ENCODE measurements at regions not wholly inside any gene's neighbourhood (a gene's known extent, or its start where the extent isn't known, plus 50 kb on each side); places are given as distances from the start of the nearest gene placed in this dataset.
"Not testable (repeated sequence)": the region's sequence is repeated elsewhere in the genome, so short reads cannot be mapped to it uniquely, and the experiment has no call there.

DNA sequence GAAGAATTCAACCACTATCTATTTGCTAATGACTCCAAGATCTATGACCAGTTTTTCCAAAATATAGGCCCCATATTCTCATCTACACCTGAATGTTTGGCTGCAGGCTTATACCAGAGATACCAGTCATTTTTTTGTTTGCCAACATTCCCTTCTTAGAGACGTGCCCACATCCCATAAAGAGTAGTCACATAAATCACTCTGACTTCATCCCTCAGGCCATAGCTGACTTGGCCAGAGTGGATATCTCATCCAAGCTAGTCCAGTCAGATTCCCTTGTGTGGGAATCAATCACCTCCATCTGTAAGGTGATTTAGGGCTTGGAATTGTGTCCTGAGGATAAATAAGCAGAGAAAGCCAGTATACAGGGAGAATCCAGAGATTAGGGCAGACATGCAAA is 124.3 kb upstream of the SLC24A2 start:
- in situ Hi-C loops (cut with MboI; ENCODE audit: low sequenced_read_pairs) = no loop called here

DNA sequence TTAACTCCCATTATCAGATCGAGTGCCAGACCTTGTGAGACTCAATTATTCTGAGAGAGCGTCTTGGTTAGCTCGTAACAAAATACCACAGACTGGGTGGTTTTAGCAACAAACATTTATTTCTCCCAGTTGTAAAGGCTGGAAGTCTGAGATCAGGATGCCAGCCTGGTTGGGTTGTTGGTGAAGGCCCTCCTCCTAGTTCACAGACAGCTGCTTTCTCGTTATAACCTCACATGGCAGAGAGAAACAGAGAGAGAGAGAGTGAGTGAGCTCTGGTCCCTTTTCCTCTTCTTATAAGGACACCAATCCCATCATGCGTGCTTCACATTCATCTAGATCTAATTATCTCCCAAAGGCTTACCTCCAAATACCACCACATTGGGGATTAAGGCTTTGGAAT is 114.2 kb upstream of the SLC24A2 start:
- in situ Hi-C loops (cut with MboI; ENCODE audit: low sequenced_read_pairs) = no loop called here

DNA sequence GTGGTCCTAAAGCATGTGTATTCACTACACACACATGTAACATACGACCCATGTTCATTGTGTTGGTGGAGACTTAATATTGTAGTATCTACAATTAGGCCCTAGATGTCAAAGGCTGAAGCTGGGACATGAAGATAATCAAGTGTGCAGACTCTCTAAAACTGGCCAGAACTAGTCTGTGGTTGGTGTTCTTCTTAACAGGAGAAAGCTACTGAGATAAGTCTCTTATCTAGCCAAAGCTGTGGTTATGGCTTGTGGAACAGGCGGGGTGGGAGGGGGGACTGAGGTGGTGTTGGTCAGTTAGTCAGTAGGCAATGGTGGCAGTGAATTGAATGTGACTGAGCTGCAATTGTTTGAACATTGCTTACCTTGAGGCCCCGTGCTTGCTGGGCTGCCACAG is 112.7 kb upstream of the SLC24A2 start:
- in situ Hi-C loops (cut with MboI; ENCODE audit: low sequenced_read_pairs) = no loop called here

DNA sequence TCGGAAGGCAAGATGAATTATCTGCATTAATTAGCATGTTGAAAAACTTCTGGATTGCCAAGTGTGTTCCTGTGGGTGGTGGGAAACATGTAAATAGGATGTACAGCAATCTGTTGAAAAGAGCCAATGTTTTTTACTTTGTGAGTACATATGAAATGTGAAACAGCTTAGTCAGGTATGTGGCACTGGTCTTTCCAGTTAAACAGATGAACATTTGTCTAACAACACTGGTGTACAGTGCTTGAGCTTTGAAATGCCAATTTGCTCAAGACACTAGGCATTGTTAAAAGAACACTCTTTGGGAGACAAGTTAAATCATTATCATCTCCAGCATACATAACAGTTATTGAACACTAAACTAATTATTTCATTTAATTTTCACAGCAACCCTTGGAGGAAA is 107.3 kb upstream of the SLC24A2 start:
- in situ Hi-C loops (cut with MboI; ENCODE audit: low sequenced_read_pairs) = no loop called here

DNA sequence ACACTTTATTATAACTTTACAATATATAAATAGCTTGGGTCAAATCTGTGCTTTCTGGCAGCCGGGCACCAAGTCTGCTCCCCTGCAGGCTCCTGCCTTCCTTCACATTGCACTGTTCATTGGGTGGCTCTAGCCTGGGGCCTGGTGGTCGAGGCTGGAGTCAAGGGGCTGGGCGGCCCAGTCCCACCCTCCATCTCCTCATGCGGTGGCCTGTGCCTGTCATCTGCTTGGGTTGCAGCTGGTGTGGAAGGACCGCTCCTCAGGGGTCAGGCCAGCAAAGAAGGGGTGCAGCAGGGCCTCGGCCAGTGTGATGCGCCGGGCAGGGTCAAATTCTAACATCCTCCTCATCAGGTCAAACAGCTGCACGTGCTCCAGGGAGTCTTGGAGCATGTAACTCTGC is 106.7 kb upstream of the SLC24A2 start:
- in situ Hi-C loops (cut with MboI; ENCODE audit: low sequenced_read_pairs) = not testable (repeated sequence)

DNA sequence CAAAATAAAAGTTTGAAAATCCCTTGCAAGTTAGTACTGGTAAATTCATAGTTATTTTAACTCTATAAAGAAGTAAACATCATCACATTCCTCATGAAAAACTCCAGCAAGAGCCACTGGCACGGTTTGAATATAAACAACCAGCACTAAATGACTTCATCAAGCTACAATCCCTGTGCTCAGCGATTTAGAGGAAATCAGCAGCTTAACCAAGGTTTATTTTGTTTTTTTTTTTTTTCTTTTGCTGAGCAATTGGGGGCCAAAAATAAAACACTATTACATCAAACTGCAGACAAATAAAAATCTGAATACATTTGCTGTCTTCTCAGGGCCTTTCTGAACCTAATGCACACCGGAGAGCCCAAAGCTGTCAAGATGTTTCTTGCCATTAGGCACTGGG is 106.2 kb upstream of the SLC24A2 start:
- in situ Hi-C loops (cut with MboI; ENCODE audit: low sequenced_read_pairs) = no loop called here

DNA sequence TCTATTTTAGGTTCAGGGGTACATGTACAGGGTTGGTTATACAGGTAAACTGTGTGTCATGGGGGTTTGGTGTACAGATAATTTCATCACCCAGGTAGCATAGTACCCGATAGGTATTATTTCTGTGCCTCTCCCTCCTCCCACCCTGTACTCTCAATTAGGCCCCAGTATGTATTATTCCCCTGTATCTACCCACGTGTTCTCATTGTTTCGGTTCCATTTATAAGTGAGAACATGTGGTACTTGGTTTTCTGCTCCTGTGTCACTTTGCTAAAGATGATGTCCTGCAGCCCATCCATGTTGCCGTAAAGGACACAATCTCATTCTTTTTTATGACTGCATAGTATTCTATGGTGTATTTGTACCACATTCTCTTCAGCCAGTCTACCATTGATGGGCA is 96.8 kb upstream of the SLC24A2 start:
- in situ Hi-C loops (cut with MboI; ENCODE audit: low sequenced_read_pairs) = no loop called here

DNA sequence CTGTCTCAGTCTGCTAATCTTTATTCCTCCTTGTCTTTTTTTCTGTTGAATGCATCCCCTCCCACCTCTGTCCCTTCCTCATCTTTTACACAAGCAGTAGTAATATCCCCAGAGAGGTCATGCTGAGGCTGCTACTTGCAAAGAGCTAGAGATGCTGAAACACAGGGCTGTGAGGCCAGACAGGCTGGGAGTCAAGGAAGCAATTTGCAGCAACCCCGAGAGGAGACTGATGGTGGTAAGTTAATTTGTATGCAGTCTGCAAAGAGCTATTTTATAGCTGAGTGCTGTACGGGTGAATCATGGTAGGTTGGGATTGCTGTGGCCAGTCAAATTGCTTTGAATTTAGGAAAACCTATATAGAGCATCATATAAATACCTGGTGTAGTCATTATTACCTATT is 90.2 kb upstream of the SLC24A2 start:
- in situ Hi-C loops (cut with MboI; ENCODE audit: low sequenced_read_pairs) = no loop called here

DNA sequence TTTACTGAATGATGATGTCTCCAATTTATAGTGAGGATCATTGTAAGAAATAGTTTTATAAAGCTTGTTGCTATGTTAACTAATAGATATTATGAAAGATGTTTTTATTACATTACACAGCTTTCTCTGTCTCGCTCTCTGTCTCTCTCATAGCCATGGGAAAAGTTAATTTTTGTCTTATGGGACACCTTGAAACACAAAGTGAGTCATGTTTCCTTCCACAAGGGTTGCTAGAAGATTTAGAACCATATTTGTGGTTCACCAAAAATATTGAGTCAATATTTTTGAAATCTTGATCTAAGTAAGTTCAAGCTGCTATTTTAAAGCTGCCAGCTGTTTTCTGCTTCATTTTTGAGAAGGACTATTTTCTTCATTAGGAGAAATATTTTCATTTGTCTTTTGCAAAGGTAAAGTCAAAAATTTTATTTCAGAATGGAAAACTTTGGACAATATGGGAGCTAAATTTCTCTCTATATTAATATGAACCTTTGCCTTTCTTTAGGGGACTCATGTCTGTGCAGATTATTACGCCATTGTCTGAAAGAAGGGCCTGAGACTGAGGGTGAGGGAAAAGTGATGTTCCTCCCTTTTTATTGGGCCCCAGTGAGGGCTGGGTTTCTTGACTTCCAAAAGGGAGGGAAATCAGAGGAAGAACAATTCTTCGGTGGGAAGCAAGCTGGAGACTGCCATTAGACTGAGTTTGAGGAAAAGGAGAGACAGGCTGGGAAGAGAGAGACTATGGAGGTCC is 87.9 kb upstream of the SLC24A2 start:
- in situ Hi-C loops (cut with MboI; ENCODE audit: low sequenced_read_pairs) = no loop called here

DNA sequence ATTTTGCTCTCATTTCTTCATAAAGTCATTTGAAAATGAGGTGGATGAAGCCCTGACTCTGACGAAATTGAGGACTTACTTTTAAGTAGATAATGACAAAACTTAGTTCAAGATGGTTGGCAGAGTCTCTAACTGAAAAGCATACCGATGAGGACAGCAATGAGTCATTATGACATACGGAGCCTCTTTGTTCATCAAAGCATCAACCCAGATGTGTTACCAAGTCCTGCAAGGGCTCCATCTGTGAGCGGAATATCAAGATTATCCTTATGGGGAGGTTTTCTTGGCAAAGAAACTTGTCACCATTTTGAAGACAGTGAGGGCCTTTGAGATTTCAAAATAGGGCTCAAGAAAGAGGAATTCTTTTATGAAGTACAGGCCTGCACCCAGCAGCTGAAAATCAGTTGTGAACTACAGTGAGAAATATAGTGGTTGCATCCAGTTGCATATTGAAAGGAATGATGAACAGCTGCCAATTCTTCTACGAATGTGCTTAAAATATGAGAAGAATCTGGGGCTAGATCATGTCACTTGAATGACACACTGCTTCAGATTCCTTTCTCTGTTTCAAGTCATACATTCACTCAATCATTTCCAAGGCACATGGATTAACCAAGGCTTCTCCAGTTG is 86.6 kb upstream of the SLC24A2 start:
- in situ Hi-C loops (cut with MboI; ENCODE audit: low sequenced_read_pairs) = no loop called here

DNA sequence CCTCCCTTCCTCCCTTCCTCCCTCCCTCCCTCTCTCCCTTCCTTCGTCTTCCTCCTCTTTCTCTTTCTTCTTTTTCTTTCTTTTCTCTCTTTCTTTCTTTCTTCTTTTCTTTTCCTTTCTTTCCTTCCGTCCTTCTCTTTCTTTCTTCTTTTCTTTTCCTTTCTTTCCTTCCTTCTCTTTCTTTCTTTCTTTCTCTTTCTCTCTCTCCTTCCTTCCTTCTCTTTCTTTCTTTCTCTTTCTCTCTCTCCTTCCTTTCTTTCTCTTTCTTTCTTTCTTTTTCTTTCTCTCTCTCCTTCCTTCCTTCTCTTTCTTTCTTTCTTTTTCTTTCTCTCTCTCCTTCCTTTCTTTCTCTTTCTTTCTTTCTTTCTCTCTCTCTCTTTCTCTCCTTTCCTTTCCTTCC is 84.4 kb upstream of the SLC24A2 start:
- in situ Hi-C loops (cut with MboI; ENCODE audit: low sequenced_read_pairs) = not testable (repeated sequence)

DNA sequence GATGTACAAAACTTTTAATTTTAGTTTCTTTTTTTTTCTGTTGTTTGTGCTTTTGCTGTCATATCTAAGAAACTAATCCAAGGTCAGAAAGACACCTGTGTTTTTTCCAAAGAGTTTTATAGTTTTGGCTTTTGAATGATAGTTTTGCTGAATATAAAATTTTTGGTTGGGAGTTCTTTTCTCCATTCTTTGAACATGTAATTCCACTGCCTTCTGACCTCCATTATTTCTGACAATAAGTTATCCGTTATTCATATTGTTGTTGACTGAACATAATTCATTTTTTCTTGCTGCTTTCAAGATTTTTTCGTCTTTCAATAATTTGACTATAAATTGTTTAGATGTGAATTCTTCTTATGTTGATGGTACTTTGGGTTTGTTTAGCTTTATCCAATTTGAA is 82.2 kb upstream of the SLC24A2 start:
- in situ Hi-C loops (cut with MboI; ENCODE audit: low sequenced_read_pairs) = no loop called here

DNA sequence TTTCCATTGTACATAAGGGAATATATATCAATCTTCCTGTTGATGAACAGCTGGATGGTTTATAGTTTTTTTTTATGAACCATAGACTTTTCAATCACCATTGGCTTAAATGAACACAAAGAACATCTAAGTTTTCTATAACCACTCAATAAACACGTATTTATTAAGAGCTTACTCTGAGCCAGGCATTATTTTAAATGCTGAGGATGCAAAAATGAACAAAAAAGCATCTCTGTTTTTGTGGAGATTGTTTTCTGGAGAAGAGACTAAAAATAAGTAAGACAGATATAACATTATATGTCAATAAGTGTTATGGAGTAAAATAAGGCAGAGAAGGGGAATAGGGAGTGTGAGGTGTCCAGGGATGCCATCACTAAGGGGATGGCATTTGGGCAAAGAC is 52.1 kb upstream of the SLC24A2 start:
- in situ Hi-C loops (cut with MboI; ENCODE audit: low sequenced_read_pairs) = no loop called here
